GM12892 (cell line): ENCODE measurements at regions not wholly inside any gene's neighbourhood (a gene's known extent, or its start where the extent isn't known, plus 50 kb on each side); places are given as distances from the start of the nearest gene placed in this dataset.

ENCODE experiments used
- DNase-seq: peaks from one replicate; pipeline ENCODE4 v3.0.0; 2011; ENCODE audit not compliant: insufficient read length
- FAIRE-seq: peaks from 2 replicates; lab custom pipeline; 2011; peaks lifted over from hg19 to GRCh38; lab: Jason Lieb, UNC
- POLR2A ChIP-seq: IDR thresholded peaks from 2 replicates; pipeline ENCODE4 v1.6.1; 2011; ENCODE audit warnings: low read depth, low read length, control low read depth
- POLR2AphosphoS5 ChIP-seq: IDR thresholded peaks from 2 replicates; pipeline ENCODE4 v1.6.1; 2011; ENCODE audit warnings: low read depth, low read length, control low read depth
- TAF1 ChIP-seq: IDR thresholded peaks from 2 replicates; pipeline ENCODE4 v1.6.1; 2011; ENCODE audit warnings: low read depth, mild to moderate bottlenecking, control low read depth, low read length, borderline replicate concordance

GRCh38 chrX:117291760-117292159, 824.9 kb downstream of the KLHL13 start:
- no peak for TF ChIP-seq TAF1
- TF ChIP-seq POLR2A: no peak
- no peak for TF ChIP-seq POLR2AphosphoS5

DNA sequence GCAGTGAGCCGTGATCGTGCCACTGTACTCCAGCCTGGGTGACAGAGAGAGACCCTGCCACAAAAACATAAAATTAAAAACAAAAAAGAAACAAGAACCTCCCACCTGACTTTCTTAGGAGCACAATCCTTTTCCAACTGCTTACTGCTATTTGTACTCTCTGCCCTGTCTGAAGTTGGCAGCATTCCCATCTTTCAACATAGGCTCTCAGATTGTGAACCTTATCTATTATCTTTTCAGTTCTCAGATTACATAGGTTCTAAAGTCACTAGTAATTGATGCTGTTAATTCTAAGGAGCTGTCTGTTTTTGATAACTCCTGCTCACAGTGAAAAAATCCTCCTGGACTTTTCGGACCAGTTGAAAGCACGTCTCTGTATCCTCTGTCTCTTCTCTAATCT, 812.2 kb upstream of the CT83 start:
- no peak for TF ChIP-seq POLR2AphosphoS5
- no peak for TF ChIP-seq POLR2A
- no peak for TF ChIP-seq TAF1
- no peak for FAIRE-seq

More at GRCh38 chrX:117291760-117292159, 824.9 kb downstream of the KLHL13 start:
- no peak for DNase-seq
- FAIRE-seq: no peak

More for the DNA sequence above, 812.2 kb upstream of the CT83 start:
- no peak for DNase-seq
